SK-N-SH (cell line): ENCODE measurements at regions not wholly inside any gene's neighbourhood (a gene's known extent, or its start where the extent isn't known, plus 50 kb on each side); places are given as distances from the start of the nearest gene placed in this dataset.

Source experiments
- RAD21 ChIP-seq: IDR thresholded peaks from 2 replicates; pipeline ENCODE4 v1.6.1; 2012; ENCODE audit warnings: mild to moderate bottlenecking, low read length
- RCOR1 ChIP-seq: fragments of 150-350 bp; IDR thresholded peaks from 2 replicates; pipeline ENCODE4 v1.6.1; 2017; ENCODE audit warnings: antibody characterized with exemption, low read length
- REST ChIP-seq: IDR thresholded peaks from 2 replicates; pipeline ENCODE4 v1.6.1; 2012; ENCODE audit warnings: mild to moderate bottlenecking, low read depth, low read length, moderate library complexity
- TAF1 ChIP-seq: IDR thresholded peaks from 2 replicates; pipeline ENCODE4 v1.6.1; 2012; ENCODE audit warnings: low read depth, mild to moderate bottlenecking, low read length, moderate library complexity, borderline replicate concordance
- YY1 ChIP-seq: IDR thresholded peaks from 2 replicates; pipeline ENCODE4 v1.4.0; 2012; ENCODE audit warnings: low read depth, mild to moderate bottlenecking
- TF ChIP-seq, protein P1 (sequence below): fragments of 200-600 bp; sonication (generic); IDR thresholded peaks from 2 replicates; pipeline ENCODE4 v1.6.1; 2017; ENCODE audit warnings: antibody characterized with exemption, mild to moderate bottlenecking, moderate library complexity
- TF ChIP-seq, protein P2 (sequence below): IDR thresholded peaks from 2 replicates; pipeline ENCODE4 v1.4.0; 2012; ENCODE audit warnings: low read depth

DNA sequence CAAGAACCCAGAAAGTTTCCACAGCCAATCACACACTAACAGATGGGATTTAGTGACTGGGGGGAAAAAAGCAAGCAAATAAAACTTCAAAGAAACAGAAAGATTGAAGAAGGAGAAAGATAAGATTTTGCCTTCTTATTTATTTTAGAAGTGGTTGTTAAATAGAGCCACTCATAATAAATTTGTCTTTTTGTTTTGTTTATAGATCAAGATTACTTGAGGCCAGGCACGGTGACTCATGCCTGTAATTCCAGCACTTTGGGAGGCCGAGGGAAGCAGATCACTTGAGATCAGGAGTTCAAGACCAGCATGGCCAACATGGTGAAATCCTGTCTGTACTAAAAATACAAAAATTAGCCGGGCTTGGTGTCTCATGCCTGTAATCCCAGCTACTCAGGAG is 94.9 kb upstream of the RANBP3L start:
- TF ChIP-seq RCOR1 (no peak), YY1 (no peak), TAF1 (no peak), REST (no peak), RAD21 (no peak)
- TF ChIP-seq, protein P1, sequence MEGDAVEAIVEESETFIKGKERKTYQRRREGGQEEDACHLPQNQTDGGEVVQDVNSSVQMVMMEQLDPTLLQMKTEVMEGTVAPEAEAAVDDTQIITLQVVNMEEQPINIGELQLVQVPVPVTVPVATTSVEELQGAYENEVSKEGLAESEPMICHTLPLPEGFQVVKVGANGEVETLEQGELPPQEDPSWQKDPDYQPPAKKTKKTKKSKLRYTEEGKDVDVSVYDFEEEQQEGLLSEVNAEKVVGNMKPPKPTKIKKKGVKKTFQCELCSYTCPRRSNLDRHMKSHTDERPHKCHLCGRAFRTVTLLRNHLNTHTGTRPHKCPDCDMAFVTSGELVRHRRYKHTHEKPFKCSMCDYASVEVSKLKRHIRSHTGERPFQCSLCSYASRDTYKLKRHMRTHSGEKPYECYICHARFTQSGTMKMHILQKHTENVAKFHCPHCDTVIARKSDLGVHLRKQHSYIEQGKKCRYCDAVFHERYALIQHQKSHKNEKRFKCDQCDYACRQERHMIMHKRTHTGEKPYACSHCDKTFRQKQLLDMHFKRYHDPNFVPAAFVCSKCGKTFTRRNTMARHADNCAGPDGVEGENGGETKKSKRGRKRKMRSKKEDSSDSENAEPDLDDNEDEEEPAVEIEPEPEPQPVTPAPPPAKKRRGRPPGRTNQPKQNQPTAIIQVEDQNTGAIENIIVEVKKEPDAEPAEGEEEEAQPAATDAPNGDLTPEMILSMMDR, result no peak
- TF ChIP-seq, protein P2, sequence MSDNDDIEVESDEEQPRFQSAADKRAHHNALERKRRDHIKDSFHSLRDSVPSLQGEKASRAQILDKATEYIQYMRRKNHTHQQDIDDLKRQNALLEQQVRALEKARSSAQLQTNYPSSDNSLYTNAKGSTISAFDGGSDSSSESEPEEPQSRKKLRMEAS, result no peak
